Kidney glomerular epithelial cell (primary cell): ENCODE measurements at regions not wholly inside any gene's neighbourhood (a gene's known extent, or its start where the extent isn't known, plus 50 kb on each side); places are given as distances from the start of the nearest gene placed in this dataset.
A peak's percentile ranks its signal among the peaks of the same experiment; 100 is the strongest.

ENCODE experiments used
- DNase-seq: peaks from one replicate; lab custom pipeline; 2025; lab: John Stamatoyannopoulos, UW

GRCh38 chr2:44825702-44826101 is 115.8 kb upstream of the SIX3 start:
- no peak for DNase-seq

DNA sequence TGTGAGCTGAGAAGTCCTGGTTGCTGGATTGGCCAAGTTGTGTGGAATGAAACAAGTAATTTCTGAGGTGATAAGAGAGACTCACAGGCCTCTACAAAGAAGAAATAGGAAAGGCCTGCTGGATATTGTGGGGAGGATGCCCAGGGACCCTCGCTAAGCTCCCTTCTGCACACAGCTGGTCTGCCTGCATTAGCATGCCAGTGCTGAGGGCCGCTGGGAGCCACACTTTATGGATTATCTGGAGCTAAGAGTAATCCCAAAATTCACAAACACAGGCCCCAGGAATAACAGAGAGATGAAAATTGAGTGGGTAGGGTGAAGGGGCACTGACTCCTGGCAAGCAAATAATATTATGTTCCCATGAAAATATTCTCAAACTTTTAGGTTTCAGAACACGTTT is 114.9 kb upstream of the SIX3 start:
- no peak for DNase-seq

- DNase-seq: no peak
Observed at GRCh38 chr2:44829771-44830170, 111.7 kb upstream of the SIX3 start.

DNA sequence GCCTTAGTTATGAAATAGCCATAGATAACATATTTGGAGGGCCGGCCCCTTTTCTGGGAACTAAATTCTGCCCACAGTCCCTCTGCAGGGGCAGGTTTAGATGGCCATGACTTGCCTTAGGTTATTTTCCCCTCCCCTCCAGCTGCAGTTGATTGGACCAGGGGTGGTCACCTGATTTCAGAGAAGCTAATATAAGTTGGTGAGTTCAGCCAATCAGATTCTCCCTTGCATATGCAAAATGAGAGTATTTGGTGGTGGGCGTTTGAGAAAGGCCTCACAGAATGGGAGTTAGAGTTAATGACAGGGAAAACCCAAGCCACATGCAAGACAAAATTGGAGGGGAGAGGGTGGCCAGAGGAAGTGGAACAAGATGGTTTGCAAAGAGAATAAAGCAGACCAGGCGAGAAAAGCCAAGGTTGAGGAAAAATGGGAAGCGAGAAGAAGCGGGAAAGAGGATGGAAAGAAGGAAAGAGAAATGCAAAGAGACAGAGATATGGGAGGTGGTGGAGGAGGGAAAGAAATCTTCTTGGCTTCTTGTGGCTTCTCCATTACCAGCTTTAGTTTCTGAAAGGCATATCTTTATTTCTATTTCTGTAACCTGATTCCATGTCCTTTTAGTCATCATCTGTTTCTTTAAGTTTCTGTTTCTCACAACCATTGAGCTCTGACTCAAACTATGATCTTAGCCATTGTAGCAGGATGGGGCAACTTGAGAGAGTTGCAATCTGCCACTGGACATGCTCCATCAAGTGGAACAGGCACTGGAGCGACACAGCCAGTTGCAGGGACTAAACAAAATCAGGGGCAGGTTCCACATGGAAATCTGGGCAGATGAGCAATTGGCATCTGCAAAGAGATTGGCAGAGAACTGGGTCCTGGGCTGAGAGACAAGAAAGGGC is 108.1 kb upstream of the SIX3 start:
- DNase-seq: peak; percentile 41

GRCh38 chr2:44834656-44835055 is 106.8 kb upstream of the SIX3 start:
- DNase-seq: no peak

DNA sequence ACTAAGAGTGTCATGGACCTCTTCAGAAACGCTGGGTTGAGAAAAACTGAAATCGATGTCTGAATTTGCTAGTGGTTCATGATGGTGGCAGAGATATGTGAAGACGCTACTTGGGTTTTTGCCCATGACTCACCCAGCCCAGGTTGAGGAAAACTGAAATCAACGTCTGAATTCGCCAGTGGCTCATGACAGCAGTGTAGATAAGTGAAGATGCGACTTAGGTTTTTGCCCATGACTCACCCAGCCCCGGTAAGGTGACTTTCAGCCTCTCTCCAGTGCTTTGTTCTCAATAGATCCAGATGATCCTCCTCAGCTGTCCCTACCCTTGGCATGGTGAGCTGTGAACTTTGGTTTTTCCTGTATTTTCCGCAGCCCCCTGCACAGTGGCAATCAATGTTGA is 105.3 kb upstream of the SIX3 start:
- no peak for DNase-seq

DNA sequence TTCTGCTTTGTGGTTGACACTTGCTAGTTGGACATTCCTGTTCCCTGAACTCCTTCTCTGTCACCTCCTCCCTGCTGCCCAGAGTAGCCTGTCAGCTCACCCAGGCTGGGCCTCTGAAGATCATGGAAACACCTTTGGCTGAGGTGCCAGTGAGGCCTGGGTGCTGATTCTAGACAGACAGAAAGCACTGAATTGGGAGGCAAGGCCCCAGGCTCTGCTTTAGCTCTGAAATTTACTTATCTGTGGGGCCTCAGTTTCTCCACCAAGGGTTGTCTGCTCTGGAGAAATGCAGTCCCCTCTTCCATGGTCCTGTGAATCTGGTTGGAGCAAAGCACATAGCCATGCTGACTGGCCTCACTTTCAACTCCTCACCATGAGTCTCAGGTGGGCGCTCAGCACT is 104.6 kb upstream of the SIX3 start:
- DNase-seq: no peak

- no peak for DNase-seq
Observed at GRCh38 chr2:44838116-44838790, 103.2 kb upstream of the SIX3 start.

DNA sequence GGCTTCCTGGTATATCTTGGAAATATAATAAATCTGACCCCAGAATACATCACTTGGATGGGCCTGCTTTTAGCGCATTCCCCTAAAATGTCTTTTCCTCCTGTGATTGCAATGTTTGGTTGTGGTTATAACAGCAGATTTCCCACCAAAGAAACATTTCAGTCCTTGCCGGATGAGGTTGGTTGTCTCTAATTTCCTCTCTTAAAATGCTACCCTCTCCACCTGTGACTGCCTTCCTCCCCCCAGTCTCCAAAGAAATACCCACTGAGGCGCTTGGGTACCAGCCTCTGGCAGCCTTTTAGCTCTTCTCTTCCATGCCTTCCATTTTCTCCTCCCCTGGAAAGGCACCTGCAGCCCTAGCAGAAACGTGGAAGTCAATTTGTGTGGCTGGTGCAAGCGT is 102.1 kb upstream of the SIX3 start:
- DNase-seq: no peak

DNA sequence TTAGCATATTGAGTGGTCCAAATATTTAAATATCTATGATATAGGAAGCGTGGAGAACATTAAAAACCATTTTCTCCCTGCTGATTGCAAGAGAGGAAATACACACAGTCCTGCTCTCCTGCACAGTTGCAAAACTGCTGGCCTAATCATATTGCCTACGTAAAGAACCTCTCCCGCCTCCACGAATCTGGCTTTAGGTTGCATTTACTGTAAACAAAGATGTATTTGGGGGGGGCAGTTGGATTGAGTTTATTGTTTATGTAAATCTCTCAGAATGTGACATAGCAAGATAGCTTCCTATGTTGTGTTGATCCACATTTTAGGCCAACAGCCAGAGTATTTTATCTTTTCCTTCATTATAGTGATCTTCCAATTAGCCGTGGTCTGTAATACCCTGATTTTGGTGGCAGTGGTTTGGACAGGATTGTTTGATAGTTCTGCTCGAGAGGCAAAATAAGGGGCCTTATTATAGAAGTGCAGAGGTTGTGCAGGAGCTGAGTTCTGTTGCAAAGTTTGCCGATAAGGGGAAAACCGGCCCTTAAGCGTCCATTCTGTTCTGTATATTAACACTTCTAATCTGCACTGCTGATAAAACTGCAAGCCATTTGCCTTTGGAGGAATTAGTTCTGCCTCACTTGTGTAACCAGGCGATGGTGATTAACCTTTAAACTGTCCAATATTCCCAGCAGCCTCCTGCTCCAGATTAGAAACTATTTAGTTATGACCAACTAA is 101.6 kb upstream of the SIX3 start:
- no peak for DNase-seq

- no peak for DNase-seq
Observed at GRCh38 chr2:44840503-44840850, 101.0 kb upstream of the SIX3 start.

DNA sequence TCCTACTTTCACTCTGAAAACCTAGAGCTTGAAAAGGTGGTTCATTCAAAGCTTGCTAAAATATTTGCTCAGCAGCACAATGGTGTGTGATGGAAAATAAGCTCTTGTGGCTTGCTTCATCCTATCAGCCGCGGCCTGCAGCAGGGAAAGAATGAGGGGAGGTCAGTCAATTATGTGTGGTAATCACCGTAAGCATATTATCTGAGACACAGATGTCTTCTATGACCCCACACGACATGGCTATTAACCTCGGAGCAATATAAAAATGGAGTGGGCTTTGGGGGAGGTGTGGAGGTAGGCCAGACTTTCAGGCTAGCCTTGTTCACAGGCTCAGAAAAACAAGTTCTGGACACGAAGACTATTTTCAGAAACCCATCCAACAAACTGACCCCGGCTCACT is 98.4 kb upstream of the SIX3 start:
- no peak for DNase-seq

DNA sequence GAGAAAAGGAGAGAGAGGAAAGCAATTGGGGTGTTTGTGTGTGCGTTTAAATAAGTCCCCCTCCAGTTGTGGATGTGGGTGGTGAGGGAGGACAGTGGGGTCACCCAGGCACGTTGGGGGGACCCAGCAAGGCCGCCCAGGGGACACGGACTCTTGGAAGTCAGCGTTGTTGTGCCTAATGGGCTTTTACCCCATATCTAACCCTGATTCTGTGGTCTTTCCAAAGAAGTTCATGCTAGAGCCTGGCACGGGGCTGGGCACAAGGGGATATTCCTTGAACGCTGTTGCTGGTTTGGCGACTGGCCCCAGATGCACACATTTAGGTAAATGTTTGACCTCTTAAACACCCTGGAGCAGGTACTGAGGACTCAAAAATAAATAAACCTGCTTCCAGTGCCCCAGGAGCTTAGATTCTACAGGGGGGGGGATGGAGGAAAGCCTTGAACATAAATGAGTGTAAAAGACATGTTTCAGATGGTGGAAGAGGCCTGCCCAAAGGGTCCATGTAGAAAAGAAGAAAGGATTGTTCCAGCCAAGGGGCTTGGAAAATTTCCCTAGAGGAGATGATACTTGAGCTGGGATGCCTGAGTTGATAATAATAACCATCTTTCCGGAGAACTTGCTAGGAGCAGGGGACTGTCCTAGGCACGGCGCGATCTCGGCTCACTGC is 97.7 kb upstream of the SIX3 start:
- DNase-seq: no peak

DNA sequence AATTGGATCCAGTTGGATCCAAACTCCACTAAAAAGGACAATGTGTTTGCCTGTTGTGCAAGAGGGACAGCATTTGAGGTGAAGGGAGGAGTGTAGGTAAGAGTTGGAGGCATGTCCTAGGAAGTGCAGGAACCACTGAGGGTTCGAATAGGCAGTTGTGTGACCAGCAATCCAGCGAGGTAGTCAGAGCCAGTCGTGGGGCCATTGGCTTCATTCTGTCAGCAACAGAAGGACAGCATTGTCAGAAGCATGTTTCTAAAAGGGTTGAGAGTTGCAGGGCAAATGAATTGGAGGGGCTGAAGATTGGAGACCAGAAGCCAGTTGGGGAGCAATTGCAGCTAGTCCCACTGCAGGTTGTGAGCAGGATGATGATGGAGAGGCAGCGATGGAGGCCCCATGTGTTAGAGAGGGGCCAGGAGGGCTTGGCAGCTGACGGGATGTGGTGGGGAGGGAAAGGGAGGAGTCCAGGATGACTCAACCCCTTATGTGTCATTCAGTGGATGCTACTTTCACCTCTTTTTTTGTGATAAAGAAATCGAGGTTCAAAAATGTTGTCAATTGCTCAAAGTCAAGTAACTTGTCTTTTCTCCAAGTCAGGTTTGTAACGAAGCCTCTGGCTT is 96.7 kb upstream of the SIX3 start:
- DNase-seq: no peak

- no peak for DNase-seq
Observed at GRCh38 chr2:44848026-44848425, 93.5 kb upstream of the SIX3 start.

GRCh38 chr2:44850016-44850415 is 91.5 kb upstream of the SIX3 start:
- DNase-seq: no peak

DNA sequence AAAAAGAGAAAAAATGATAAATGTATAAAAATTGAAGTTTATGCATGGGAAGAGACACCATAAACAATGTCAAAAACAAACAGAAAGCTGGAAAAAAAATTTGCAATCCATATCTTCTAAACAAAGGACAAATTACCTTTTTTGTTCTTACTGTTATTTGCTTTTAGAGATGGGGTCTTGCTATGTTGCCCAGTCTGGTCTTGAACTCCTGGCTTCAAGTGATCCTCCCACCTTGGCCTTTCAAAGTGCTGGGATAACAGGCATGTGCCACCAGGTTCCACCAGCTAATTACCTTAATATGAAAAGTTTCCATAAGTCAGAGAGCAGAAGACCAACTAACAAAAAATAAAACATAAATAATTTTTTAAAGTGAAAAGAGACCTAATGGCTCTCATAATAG is 90.0 kb upstream of the SIX3 start:
- no peak for DNase-seq

DNA sequence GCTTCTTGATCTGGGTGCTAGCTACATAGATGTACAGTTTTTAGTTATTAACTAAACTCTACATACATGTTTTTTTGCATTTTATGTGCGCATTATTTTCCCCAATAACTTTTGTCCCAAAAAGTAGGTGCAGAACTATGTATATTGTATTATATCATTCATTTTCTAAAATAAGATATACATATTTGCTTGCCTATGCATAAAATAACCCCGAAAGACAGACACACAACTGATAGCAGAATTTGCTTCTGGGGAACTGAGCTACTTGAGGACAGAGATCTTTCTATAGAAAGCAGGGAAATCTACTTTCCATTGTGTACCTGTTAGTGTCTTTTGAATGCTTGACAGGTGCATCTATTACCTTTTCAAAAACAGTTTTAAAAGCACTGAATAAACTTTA is 88.9 kb upstream of the SIX3 start:
- no peak for DNase-seq

GRCh38 chr2:44859337-44859736 is 82.2 kb upstream of the SIX3 start:
- DNase-seq: no peak

- DNase-seq: no peak
Observed at GRCh38 chr2:44866152-44866551, 75.3 kb upstream of the SIX3 start.

DNA sequence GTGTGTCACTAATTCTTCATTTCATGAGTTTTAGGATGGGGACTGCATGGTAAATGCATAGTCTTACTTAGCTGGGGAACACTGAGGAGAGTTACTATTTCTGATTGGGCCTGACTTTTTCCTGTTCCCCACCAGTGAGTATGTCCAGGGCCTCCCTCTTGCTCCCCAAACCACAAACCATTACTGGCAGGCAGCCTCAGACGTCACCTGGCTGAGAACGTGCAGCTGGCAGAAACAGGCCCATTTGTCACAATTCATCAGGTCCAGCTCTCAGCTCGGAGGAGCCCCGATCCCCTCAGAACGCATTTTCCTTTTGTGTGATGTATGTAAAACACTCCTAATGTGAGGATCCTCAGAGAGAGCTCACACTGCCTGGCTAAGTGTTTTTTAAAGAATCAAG is 71.7 kb upstream of the SIX3 start:
- DNase-seq: no peak

DNA sequence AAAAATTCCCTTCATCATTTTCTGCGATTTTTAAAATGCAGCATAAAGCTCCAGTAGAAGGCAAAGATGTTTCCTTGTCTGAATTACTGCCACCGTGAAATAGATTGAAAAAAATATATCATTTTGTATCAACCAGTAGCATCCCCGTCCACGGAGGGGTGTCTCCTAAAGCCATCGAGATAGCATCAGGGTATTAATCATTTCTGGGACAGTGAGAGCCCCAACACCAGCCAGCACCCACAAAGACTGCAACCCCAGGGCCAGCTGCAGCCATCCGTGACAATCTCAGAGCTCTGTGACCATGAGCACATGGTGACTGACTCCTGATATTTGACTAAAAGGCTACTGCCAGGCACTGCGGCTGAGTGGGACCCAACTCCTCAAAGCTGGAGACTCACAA is 64.1 kb upstream of the SIX3 start:
- DNase-seq: no peak
